Tibial nerve (tissue), 4 donors: ENCODE measurements at regions not wholly inside any gene's neighbourhood (a gene's known extent, or its start where the extent isn't known, plus 50 kb on each side); places are given as distances from the start of the nearest gene placed in this dataset.

Source experiments
- CTCF ChIP-seq, 5 experiments: fragments of 200-600 bp in 3 of 5; fragments of 450-650 bp in 2 of 5; sonication (generic) in 3 of 5; IDR thresholded peaks; one replicate each; pipeline ENCODE4 v1.5.1; 2016 to 2019; ENCODE audit warnings: antibody characterized with exemption in 5 of 5, mild to moderate bottlenecking in 3 of 5, moderate library complexity in 2 of 5
- EP300 ChIP-seq, 2 donors: sonication (generic); formaldehyde crosslinking; IDR thresholded peaks; one replicate each; pipeline ENCODE4 v1.6.1; 2017; ENCODE audit warnings: antibody characterized with exemption in 2 of 2, mild to moderate bottlenecking in 1 of 2
- POLR2A ChIP-seq, 2 donors: fragments of 450-650 bp; IDR thresholded peaks; one replicate each; pipeline ENCODE4 v1.6.1; 2017; ENCODE audit warnings: antibody characterized with exemption in 2 of 2, mild to moderate bottlenecking in 2 of 2, moderate library complexity in 2 of 2

DNA sequence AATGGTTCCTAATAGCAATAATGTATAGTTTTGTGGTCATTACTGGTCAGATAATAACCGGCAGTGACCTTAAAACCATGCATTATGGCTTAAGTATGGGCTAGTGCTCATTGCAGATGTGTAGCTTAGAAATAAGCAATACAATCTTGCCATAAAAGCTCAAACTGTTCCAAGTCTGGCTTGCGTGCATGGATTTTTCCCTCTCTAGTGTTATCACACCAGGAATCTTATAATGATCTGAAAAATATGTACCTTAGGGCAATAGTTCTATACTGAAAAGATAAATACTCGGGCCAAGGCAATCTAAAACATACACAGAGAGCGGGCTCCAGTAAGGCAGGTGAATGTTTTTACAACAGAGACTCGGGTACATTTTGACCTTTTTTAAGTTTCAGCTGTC lies 157.8 kb downstream of the DHX15 start:
- TF ChIP-seq CTCF (IDR thresholded peaks at IDR 0.05) (no peak), POLR2A (IDR thresholded peaks at IDR 0.05) (no peak), EP300 (IDR thresholded peaks at IDR 0.05) (no peak)
